NCI-H460 (cell line): ENCODE measurements at regions not wholly inside any gene's neighbourhood (a gene's known extent, or its start where the extent isn't known, plus 50 kb on each side); places are given as distances from the start of the nearest gene placed in this dataset.
A peak's percentile ranks its signal among the peaks of the same experiment; 100 is the strongest.

Experiments used
- DNase-seq: peaks from one replicate; pipeline ENCODE4 v3.0.0-alpha.2; 2016; ENCODE audit warnings: low read depth; ENCODE audit errors: extremely low read depth

DNA sequence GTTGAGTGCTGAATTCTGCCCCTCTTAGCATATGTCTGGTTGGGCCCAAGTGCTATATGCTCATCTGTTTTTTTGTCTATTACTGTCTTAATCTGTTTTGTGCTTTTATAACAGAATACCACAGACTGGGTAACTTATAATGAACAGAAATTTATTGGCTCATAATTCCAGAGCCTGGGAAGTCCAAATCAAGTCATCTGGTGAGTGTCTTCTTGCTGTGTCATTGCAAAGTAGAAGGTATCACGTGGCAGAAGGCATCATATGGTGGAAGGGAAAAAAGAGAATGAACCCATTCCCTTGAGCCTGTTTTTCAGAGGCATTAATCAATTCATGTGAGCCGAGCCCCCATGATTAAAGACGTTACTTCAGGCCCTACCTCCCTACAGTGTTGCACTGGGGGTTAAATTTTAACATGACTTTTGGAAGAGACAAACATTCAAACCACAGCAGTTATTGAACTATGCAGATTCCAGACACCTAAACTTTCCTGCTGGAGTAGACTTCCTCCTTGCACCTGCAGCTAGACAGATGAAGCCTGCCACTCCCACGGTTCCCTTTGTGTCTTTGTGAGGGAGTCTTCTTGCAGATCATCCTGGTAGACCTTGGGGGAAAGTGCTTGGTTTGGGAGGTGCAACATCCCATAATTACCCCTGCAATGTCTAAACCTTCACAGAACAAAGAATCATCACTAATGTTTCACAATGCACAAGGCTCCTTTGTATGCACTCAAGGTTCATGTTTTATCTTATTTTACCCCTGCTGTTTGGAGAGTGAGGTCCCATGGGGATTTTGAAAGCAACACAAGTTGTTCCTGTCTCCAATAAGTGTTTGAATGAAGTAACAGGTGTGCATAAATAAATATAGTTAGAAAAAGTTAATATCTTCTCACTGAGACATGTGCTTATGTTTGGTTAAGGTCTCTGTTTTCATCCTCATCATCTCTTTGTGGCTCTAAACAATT, 64.7 kb upstream of the XCR1 start:
- DNase-seq = no peak

DNA sequence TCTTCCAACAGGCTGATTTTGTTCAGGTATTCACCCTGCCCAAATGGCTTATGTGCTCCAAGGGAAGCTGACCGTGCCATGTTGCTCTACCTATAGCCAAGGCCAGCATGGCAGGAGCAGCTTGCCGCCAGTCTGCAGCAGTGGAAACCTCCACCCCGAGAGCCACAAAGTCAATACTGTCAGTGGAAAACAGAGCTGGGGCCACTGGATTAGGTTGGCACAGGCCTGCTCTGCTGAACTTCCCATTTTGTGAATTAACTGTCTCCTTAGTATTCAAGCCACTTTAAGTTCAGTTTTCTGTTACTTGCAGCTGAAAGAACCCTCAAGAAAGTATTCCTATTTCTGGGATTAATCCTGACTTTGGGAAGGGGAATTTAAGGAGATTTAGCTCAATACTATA, 63.8 kb upstream of the XCR1 start:
- DNase-seq = no peak

DNA sequence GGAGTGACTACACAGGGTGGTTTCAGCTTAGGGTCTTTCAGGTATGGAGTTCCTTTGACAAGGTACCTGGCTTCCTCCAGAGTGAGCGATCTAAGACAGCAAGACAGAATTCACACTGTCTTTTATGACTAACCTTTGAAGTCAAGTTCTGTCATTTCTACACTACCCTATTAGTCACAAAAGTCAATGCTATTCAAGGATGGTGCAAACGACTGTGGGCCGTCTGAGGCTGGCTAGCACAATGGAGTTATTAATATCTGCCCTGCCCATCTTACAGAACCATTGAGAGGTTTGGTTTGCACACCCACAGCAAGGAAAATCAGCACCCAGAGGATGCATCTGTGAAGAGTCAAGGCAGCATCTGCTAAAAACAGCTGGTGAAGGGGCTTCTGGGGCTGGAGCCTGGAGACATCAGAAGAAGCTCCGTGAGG, 62.9 kb upstream of the XCR1 start:
- DNase-seq = no peak

DNA sequence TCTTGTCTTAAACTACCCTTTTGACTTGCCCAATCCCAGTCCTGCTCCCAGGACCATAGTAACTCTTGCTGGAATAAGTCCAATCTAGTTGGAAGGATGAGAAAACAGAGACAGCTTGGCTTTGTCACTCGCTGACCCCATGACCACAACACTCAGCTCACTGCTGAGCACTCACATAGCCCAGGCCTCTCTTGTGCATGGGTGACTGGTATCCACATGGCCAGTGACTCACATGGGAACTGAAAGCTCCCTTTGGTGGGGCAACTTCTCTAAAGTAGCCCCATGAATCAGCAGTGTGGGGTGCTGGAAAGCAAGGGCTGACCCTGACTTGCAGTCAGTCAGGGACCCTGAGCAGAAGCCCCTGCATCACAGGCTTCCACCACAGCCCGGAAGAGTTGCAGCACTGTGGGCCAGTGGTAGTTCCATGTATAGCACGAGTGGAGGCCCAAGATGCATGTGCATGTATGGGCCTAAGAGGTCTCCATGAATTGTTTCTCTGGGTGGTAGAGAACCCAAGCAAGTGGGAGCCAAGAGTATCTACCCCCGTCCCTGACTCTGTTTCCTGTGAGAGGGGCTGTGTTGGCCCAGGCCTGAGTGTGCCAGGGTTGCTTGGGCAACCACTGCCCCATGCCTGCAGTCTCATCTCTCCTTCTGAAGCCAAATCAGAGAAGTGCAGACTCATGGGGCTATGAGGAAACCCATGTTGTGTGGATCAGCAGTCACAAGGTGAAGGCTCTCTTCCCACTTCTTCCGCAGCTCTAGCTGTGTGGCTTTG, 62.1 kb upstream of the XCR1 start:
- no peak for DNase-seq

DNA sequence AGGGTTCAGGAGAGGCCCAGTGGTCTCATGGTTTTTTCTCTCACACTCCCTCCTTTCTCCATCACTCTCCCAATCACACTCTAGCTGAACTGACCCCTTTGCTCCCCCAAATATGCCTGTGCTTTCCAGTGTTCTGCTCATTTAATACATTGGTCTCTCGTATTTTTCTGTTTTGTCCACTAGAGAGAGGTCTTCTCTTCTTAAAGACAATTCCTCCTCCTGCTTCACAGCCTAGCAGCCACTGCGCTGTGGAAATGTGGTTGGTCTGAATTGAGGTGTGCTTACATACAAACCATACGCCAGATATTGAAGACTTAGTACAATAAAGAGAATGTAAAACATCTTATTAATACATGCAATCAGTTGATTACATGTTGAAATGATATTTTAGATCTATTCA, 60.6 kb upstream of the XCR1 start:
- DNase-seq = peak; percentile 38

DNA sequence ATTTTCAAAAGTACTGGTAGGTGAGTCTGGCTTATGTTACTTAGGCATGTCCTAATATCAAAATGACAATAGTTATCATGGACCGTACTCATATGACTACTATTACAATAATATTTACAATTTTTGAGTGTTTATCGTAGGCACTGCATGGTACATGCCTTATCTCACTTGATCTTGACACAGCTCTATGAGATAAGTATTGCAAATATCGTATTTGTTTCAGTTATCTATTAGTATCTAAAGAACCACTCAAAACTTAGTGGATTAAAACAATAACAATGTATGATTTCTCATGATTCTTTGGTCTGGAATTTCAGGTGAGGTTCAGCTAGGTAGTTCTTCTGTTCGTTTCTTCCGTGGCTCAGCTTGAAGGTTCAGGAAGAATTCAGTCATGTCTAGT, 59.7 kb upstream of the XCR1 start:
- no peak for DNase-seq

DNA sequence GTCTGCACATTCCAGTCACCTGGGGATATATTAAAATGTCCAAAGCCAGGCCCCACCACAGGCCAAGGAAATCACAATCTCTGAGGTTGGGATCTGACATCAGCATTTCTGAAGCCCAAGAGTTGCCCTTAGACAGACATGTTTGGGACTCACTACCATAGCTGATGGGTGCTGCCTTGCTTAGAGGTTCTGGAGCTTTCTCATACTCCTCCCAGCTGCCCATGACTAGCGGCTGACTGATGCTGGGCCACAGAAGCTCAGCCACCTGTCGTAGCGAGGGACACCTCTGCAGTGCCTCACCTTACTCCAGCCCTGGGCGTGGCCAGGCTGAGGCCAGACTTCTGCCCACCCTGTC, 58.8 kb upstream of the XCR1 start:
- DNase-seq = no peak

DNA sequence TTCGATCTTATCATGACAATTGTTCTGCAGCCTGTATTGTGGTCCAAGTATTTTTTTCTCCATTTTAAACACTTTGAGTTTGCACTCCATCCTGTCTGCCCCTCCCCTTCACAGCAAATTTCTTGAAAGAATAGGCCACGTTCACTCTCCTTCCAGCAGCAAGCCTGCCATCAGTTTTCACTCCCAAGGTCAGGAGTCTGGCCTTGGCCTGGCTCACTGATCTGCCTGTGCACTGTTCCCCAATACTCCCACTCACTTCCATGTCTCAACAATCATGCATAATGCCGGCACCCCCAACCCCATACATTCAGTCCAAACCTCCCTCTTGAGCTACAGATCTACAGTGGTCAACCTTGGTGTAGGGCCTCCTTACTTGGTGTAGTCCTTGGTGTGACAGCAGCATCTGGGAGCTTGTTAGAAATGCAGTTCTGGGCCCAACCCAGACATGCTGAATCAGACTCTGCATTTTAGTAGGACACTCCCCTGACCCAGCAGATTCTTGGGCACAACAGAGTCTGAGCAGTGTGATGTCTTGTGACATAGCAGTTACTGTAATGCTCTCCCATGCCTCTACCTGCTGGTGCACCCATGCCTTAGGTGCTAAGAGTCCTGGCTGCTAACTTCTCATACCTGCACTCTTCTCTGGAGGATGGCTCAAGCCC, 58.3 kb upstream of the XCR1 start:
- no peak for DNase-seq

DNA sequence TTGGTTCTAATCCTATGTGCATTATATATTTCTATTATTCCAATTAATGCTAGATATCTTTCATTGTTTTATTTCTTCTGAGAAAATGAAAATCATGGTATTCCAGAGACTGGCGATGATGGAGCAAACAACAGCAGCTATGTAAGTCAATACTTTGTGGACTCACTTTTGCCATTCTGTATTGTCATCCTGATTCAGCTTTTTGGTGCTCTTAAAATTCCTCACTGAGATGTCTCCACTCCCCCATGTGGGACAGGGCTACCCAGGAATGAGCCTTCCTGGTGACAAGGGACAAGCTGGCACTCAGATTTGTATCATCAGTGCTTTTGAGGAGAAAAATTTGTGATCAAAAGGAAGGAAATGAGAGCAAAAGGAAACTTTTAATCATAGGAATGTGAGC, 56.7 kb upstream of the XCR1 start:
- DNase-seq = peak; percentile 64

DNA sequence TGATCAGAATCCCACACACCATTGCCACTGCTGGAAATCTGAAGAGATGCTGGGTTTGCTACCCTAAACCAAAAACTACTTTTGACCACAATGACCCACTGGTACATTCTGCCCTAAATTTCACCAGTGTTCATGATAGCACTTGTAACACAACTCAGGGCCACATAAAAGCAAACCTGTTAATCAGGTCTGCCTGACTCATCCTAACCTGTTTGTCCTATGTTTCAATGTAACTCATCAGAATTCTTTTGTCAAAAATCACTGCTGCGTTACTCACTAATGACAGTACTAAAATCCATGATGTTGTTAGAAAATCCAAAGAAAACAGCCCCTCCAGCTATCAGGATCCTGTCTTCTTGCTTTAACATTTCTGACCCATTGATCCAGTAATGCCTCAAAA, 55.6 kb upstream of the XCR1 start:
- no peak for DNase-seq

DNA sequence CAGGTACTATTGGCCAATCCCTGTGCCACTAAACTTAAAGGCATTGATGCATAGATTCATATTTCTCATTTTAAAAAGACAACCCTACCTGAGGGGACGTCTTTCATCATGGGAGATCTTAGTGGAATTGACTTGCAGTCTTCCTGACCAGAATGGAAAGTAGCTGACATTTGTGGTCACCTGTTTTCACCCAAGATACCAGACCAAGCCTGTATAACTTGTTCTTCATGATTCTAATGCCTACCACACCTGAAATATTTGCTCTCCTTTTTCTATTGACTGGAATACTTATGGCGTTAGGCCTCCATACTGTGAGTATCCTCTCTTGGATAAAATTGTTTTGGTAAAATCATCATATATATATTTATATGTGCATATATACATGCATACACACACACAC, 54.7 kb upstream of the XCR1 start:
- DNase-seq = no peak

DNA sequence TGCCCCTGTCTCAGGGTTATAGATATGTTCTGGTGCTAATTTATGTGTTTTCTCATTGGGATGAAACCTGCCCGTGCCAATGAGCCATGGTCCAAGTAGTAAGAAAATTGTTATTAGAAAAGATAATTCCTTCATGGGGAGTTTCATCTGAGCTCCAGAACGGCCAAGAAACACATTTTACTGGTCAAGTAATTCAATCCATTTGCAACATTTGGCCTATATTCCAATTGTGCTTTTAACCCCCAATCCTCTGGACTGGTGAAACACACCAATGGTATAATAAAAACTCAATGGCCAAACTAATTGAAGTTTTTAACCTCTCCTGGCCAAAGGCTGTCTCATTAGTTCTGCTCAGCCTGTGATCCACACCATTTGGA, 53.7 kb upstream of the XCR1 start:
- DNase-seq = no peak

DNA sequence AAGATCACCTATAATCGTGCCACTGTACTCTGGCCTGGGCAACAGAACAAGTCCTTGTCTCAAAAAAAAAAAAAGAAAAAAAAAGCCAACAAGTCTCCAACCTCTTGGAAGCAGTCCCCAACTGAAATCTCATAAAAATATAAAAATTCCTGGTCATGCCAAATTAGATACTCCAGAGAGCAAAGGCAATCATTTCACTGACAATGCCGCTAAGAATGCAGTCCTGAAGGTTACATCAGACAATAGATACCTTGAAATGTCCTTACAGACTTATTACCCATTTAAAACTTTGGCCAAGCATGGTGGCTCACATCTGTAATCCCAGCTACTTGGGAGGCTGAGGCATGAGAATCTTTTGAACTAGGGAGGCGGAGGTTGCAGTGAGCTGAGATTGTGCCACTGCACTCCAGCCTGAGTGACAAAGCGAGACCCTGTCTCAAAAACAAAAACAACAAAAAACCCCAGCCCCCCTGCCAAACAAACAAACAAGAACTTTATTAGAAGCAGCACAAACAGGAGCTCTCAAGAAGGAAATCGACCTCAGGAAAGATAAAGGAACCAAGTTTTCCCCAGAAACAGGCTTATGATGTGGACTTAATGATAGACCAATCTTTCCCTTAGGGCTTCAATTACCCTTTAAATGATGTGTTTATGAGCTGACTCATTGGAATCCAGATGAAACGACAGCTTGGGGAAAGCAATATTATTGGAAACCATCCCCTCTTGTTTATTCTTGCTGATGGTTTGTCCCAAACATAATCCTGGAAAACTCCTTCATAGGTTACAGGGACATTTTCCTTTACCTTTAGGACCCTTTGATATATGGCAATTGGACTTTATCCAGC, 53.1 kb upstream of the XCR1 start:
- no peak for DNase-seq

DNA sequence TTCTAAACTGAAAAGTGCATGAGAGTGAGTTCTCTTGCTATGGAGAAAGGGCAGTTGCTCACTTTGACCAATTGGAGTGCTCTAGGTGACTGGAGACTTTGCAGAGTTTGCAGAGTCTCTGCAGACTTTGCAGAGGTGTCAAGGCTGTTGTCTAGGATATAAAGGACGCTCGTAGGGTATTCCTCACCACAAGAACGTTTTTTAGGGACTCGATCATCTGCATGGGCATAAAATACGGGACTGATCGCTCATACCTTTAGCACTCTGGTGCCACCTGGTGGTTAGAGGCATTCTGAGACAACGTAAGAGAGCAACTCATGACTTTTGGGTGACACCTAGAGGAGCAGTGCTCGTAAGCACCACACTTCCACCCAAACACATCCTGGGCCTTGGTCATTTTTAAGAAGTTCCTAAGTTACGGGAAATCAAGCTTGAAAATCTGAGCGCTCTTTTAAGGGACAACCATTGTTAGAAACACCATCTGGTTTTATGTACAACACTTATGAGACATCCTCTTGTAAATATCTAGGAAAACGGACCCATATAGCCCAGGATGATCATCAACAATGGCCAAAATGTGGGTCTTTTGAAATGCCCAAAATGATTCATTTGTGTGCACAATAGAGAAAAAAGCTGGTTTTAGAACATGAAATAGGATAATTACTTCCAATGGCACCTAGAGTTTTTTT, 51.6 kb upstream of the XCR1 start:
- peak; percentile 89 for DNase-seq
